Umbilical cord (tissue), 1 donor: ENCODE measurements at regions not wholly inside any gene's neighbourhood (a gene's known extent, or its start where the extent isn't known, plus 50 kb on each side); places are given as distances from the start of the nearest gene placed in this dataset.
"Not testable (repeated sequence)": the region's sequence is repeated elsewhere in the genome, so short reads cannot be mapped to it uniquely, and the experiment has no call there.

ENCODE experiments used
- DNase-seq: peaks from one replicate; pipeline ENCODE4 v3.0.0-alpha.2; 2015; ENCODE audit warnings: low spot score

DNA sequence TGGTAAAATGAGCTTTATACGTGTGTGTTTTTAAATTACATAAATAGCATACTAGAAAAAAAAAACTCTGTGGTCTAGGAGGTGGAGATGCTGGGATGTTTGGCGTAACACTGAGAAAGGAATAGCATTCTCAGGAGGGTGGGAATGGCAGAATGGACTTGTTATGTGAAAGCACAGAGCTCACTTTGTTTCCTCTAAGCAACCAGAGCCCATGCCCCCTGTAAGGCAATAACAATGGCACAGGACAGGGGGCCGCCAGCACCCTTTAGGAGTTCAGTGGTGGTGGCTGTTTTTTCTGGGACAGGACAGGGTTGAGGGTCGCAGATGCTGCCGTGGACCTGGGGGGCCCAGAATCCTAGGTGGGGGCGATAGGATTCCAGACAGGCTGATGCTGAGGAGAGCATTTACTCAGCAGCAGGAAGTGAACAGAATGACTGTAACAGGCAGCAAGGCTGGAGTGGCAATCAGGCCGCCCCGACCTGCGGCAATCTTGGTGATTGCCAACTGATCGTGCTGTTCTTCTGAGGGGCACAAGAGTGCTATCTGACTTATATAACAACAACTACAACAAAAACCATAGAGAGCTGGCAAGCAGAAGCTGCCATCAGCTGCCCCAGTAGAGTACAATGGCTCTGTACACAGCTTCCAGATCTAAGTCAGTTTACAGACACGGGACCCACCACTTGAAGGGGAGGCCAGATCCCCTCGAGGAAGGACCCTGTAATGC is 160.4 kb downstream of the UACA start:
- DNase-seq = no peak

DNA sequence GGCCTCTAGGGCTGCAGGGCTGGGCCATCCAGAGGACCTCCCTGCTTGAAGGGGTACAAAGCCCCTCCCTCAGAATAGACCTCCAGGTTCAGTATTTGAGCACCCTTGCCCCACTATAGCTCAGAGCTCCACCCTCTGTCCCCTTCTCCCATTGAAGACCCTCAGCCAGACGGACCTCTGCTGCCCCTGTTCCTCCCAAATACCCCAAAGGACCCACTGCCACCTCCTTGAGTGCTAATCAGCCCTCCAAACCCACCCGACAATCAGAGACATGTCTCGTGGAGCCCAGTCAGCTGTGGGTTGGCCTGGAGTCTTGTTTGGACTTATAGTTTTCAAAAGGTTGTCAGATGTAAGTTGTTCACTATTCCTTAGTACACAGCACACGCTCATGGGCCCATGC is 161.1 kb downstream of the UACA start:
- DNase-seq = no peak

- DNase-seq = no peak
Measured at GRCh38 chr15:70597945-70598344, 165.4 kb downstream of the UACA start.

DNA sequence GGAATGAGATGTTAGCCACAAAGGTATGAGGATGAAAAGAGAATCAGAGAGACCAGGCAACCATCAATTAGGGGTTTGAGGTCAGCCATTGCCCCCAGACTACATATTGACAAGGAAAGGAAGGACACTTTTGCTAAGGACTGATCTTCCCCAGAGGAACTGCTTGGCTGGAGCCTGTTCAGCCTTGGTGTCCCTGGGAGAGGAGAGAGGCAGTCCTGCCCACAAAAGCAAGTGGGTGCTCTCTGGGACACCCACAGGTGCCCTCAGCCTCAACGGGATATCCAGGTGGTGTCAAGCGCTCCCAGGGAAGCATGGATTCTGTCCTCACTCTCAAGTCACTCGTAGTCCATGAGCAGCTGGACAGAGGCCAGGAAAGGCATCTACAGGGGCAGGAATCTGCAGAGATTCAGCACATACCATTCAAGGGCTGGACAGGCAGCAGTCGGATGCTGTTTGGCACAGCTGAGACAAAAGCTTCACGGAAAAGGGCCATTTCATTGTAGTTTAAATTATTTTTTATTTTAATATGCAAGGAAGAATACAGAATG is 166.2 kb downstream of the UACA start:
- DNase-seq = peak; percentile 57

GRCh38 chr15:70596354-70597055 is 166.9 kb downstream of the UACA start:
- no peak for DNase-seq

DNA sequence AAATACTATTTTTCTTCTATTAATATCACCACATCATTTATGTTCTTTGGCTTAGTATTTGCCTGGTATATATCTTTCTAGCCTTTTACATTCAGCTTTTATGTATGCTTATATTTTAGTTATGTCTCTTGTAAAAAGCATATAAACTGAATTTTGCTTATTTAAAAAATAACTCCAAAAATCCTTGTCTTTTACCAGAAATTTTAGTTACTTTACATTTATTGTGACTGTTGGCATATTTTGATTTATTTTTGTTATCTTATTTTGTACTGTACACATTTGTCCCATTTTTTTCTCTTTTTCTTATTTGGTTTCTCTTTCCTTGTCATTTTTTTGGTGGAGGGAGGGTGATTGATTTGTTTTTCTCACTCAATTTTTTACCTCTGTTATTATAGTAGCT is 169.6 kb downstream of the UACA start:
- no peak for DNase-seq

- DNase-seq = no peak
Measured at GRCh38 chr15:70589728-70590127, 173.6 kb downstream of the UACA start.

DNA sequence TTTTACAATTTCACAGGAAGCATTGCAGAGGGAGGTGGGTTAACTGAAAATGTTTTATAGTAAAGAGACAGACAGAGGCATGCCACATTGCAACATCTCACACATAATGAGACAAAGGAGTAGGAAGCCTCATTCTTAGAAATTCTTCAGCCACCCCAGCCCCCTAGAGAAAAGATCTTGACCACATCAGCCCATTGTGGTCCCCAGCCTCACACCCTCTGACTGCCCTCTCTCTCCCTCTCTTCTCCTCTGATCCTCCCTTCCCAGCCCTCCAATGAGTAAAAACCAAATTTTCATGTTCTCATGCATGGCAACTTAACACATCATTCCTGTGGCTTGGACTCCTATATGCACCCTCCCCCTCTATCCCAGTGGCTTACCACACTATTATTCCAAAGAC is 174.1 kb downstream of the UACA start:
- DNase-seq = no peak

DNA sequence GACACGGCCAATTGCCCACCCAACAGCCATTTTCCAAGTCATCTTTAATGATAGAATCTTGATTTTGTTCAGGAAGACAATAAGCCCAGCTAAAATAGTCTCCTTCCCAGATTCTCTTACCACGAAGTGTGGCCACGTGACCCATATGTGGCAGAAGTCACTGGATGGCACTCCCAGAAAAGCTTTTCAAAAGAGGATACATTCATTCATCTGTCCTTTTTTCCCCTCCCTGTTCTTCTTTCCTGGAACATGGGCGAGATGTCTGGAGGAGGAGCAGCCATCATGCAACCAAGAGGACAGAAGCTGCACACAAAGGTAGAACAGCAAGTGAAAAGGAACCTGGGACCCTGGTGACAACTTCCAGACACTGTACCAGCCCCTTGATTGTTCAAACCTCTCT is 174.7 kb downstream of the UACA start:
- no peak for DNase-seq

GRCh38 chr15:70587896-70588567 is 175.3 kb downstream of the UACA start:
- no peak for DNase-seq

DNA sequence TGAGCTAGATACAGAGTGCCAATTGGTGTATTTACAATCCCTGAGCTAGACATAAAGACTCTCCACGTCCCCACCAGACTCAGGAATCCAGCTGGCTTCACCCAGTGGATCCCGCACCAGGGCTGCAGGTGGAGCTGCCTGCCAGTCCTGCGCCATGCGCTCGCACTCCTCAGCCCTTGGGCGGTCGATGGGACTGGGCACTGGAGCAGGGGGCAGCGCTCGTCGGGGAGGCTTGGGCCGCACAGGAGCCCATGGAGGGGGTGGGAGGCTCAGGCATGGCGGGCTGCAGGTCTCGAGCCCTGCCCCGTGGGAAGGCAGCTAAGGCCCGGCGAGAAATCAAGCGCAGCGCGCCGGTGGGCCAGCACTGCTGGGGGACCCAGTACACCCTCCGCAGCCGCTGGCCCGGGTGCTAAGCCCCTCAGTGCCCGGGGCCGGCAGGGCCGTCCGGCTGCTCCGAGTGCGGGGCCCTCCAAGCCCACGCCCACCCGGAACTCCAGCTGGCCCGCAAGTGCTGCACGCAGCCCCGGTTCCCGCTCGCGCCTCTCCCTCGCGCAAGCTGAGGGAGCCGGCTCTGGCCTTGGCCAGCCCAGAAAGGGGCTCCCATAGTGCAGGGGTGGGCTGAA is 176.2 kb downstream of the UACA start:
- DNase-seq = not testable (repeated sequence)

- no peak for DNase-seq
Measured at GRCh38 chr15:70586241-70586640, 177.1 kb downstream of the UACA start.

DNA sequence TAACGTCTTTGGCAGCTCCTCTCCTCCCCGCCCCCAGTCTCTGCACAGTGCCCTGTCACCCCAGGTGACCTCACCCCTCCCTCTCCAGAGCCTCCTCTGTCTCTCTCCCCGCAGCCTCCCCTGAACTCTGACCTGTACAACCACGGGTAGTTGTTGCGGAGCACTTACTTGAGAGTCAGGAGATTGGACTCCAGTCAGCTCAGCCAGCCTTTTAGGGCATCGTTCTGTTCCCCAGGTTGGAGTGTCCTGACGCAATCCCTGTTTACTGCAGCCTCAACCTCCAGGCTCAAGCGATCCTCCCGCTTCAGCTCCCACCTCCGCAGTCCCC is 177.7 kb downstream of the UACA start:
- DNase-seq = no peak

DNA sequence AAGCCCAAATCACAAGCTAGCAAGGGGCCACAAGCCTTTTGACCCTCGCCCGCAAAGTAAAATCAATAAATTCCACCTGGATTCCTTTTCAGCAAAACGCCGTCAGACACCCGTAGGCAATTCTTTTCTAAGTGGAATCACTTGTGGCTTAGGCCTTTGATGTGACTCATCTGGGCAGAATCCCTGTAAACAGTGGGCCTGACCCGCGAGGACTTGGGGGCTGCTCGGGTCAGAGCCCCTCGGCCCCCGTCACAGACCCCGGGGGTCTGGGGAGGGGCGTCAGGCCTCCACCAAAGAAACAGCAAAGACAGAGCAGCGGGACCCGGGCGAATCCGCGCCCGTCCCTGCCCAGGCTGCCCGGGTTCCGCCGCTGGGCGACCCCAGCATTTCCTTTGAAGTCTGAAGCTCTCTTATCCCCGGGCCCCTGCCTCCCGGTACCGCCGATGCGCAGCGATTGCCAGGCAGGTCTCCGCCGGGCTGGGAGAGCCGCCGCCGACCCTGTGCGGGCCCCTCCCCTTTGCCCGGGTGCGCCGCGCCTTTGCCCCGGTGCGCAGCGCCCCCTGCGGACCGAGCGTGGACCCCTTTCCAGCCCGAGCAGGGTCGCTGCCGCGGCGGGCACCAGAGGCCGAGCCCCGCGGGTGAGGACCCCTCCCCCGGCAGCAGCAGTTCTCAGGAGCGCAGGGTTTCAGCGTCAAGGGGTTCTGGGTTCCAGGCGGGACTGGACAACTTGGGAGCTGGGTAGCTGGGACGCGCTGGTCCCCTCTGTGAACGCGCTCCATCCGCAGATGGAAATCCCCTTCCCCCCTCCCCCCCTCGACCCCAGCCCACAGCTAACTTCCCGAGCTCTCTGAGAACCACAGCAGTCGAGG is 178.3 kb downstream of the UACA start:
- peak; percentile 47 for DNase-seq

- no peak for DNase-seq
Measured at GRCh38 chr15:70584441-70584837, 178.9 kb downstream of the UACA start.

- DNase-seq = no peak
Measured at GRCh38 chr15:70583006-70583405, 180.4 kb downstream of the UACA start.

GRCh38 chr15:70582143-70582945 is 181.0 kb downstream of the UACA start:
- DNase-seq = no peak

DNA sequence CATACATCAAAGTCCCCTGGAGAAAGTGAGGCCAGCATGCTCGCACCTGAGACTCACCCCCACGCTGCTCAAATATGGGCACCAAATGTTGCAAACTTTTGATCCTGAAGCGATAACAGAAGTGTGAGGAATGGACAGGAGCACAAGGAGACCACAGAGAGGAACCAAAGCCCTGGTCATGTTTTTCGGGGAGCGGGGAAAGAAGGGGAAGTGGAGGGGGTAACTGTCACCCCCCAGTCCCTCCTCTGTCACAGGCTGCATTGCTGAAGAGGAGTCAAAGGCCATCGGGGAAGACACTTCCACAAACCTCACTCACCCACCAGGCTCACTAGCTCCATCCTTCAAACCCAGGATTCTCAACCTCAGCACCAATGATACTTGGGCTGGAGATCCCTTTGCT is 182.4 kb downstream of the UACA start:
- DNase-seq = no peak

- DNase-seq = no peak
Measured at GRCh38 chr15:70580286-70580685, 183.1 kb downstream of the UACA start.

- DNase-seq = no peak
Measured at GRCh38 chr15:70579766-70580165, 183.6 kb downstream of the UACA start.
